Breast epithelium (tissue), 4 donors: ENCODE measurements at regions not wholly inside any gene's neighbourhood (a gene's known extent, or its start where the extent isn't known, plus 50 kb on each side); places are given as distances from the start of the nearest gene placed in this dataset.
"Not testable (repeated sequence)": the region's sequence is repeated elsewhere in the genome, so short reads cannot be mapped to it uniquely, and the experiment has no call there.

Source experiments
- DNase-seq, 2 donors: peaks; one replicate each; pipeline ENCODE4 v3.0.0-alpha.2; 2019; ENCODE audit warnings: low spot score in 2 of 2
- H3K27ac ChIP-seq, 2 donors: fragments of 200-600 bp; sonication (generic) in 1 of 2; one replicate each; pipeline ENCODE4 v1.5.1; 2016 to 2019; ENCODE audit warnings: mild to moderate bottlenecking in 1 of 2
- H3K27me3 ChIP-seq, 2 donors: fragments of 200-600 bp; sonication (generic) in 1 of 2; one replicate each; pipeline versions ENCODE4 v1.5.1 to v1.6.0; 2017 to 2019; ENCODE audit warnings: control low read depth in 1 of 2, mild to moderate bottlenecking in 1 of 2
- H3K36me3 ChIP-seq: fragments of 200-600 bp; one replicate; pipeline ENCODE4 v1.5.1; 2019
- H3K4me1 ChIP-seq, 2 donors: fragments of 200-600 bp; sonication (generic); one replicate each; pipeline ENCODE4 v1.5.1; 2016 to 2019; ENCODE audit warnings: control low read depth in 1 of 2
- H3K4me3 ChIP-seq, 3 donors: fragments of 200-600 bp; sonication (generic); 1 replicate in 2 of 3; 2 replicates in 1 of 3; pipeline ENCODE4 v1.5.1; 2016 to 2019; ENCODE audit warnings: mild to moderate bottlenecking in 3 of 3, moderate library complexity in 2 of 3
- H3K9me3 ChIP-seq, 2 donors: fragments of 200-600 bp; sonication (generic) in 1 of 2; one replicate each; pipeline ENCODE4 v1.5.1; 2016 to 2019; ENCODE audit warnings: control low read depth in 1 of 2
- CTCF ChIP-seq, 3 donors: fragments of 450-650 bp; IDR thresholded peaks; one replicate each; pipeline ENCODE4 v1.5.1; 2016 to 2017; ENCODE audit warnings: antibody characterized with exemption in 3 of 3, mild to moderate bottlenecking in 3 of 3, moderate library complexity in 3 of 3
- POLR2A ChIP-seq: fragments of 450-650 bp; IDR thresholded peaks from one replicate; pipeline ENCODE4 v1.6.1; 2016; ENCODE audit warnings: antibody characterized with exemption, mild to moderate bottlenecking, moderate library complexity
- POLR2AphosphoS5 ChIP-seq, 3 donors: sonication (generic); formaldehyde crosslinking; IDR thresholded peaks; one replicate each; pipeline ENCODE4 v1.6.1; 2017; ENCODE audit warnings: antibody characterized with exemption in 3 of 3
- intact Hi-C: fragments of 100-400 bp; cut with DNase I; formaldehyde crosslinking; loops from one replicate; pipeline ENCODE4 v1.15.1; 2023; ENCODE audit warnings: low total_unique reads

DNA sequence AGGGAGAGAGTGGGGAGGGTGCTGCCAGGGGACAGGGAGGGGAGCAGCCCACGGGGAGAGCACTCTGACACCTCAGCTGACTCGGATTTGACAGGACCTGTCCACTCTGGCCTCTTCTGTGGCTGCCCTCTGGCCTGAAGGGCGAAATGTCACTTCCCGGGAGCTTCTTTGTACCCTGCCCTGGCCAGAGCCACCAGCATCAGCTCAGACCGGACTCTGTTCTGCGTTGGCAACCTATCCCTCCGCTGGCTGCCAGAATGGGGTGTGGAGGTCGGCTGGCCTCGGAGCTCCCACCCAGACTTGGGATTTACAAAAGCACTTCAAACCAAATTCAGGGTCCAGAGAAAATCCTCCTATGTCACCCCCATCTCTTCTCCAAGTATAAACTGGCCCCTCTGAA lies 336.7 kb upstream of the FRG2C start:
- no peaks in the 10 kb centered on the region for H3K9me3 ChIP-seq
- H3K4me1 ChIP-seq: no peaks in the 10 kb centered on the region

GRCh38 chr3:75329476-75330097 lies 334.5 kb upstream of the FRG2C start:
- Histone ChIP-seq H3K4me1 (no peaks in the 10 kb centered on the region), H3K27ac (no peak overlapping the region), H3K36me3 (no peaks in the 10 kb centered on the region), H3K4me3 (no peak overlapping the region), H3K27me3 (no peaks in the 10 kb centered on the region), H3K9me3 (no peaks in the 10 kb centered on the region)
- no peak for TF ChIP-seq POLR2AphosphoS5 (IDR thresholded peaks at IDR 0.05)
- TF ChIP-seq CTCF (IDR thresholded peaks at IDR 0.05): no peak
- TF ChIP-seq POLR2A: no peak
- no peak for DNase-seq
- intact Hi-C loops: no loop called here

More for the DNA sequence above, 336.7 kb upstream of the FRG2C start:
- intact Hi-C loops: no loop called here
- Histone ChIP-seq H3K27me3 (no peaks in the 10 kb centered on the region), H3K27ac (no peak overlapping the region), H3K36me3 (no peaks in the 10 kb centered on the region), H3K4me3 (no peak overlapping the region)
- DNase-seq: no peak
- TF ChIP-seq POLR2A (no peak), POLR2AphosphoS5 (IDR thresholded peaks at IDR 0.05) (no peak), CTCF (IDR thresholded peaks at IDR 0.05) (no peak)

- H3K4me1 ChIP-seq, intact Hi-C loops, H3K27me3 ChIP-seq, H3K9me3 ChIP-seq, H3K4me3 ChIP-seq, H3K27ac ChIP-seq, DNase-seq, H3K36me3 ChIP-seq: not testable (repeated sequence)
These were observed 333.7 kb upstream of the FRG2C start for GRCh38 chr3:75330446-75330845.

GRCh38 chr3:75332090-75332489 lies 332.0 kb upstream of the FRG2C start:
- peak overlapping the region in 1 of 2 donors; percentile 68 for H3K27ac ChIP-seq
- H3K36me3 ChIP-seq, DNase-seq, H3K4me1 ChIP-seq, H3K9me3 ChIP-seq, H3K4me3 ChIP-seq, intact Hi-C loops, H3K27me3 ChIP-seq: not testable (repeated sequence)

GRCh38 chr3:75332794-75333193 lies 331.3 kb upstream of the FRG2C start:
- TF ChIP-seq POLR2AphosphoS5 (IDR thresholded peaks at IDR 0.05) (no peak), CTCF (IDR thresholded peaks at IDR 0.05) (no peak)
- Histone ChIP-seq H3K27ac (peak overlapping the region in 1 of 2 donors; percentile 68), H3K4me1 (no peaks in the 10 kb centered on the region), H3K27me3 (no peaks in the 10 kb centered on the region), H3K4me3 (no peak overlapping the region), H3K9me3 (no peaks in the 10 kb centered on the region), H3K36me3 (no peaks in the 10 kb centered on the region)
- no peak for DNase-seq
- intact Hi-C loops: no loop called here

DNA sequence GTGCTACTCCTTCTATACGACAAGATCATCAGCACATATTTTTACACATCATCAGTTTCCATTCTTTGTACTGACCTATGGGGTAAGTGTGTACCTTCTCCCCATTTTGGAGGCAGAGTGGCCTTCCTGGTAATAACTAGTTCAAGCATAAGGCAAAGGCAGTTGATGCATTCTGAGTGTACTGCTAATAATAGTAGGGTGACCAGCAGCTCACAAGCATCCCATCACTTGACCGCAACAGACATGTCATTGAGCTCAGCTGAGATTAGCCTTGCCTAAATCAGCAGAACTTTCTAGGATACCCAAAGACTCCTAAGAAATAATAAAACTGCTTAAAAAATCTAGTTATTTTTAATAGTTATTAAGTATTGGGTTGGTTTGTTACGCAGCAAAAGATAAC lies 329.8 kb upstream of the FRG2C start:
- Histone ChIP-seq H3K4me3 (no peak overlapping the region), H3K27me3 (no peaks in the 10 kb centered on the region), H3K4me1 (no peaks in the 10 kb centered on the region), H3K36me3 (no peaks in the 10 kb centered on the region), H3K9me3 (no peaks in the 10 kb centered on the region), H3K27ac (no peak overlapping the region)
- intact Hi-C loops: no loop called here
- DNase-seq: no peak
- TF ChIP-seq POLR2A: no peak
- no peak for TF ChIP-seq CTCF (IDR thresholded peaks at IDR 0.05)
- no peak for TF ChIP-seq POLR2AphosphoS5 (IDR thresholded peaks at IDR 0.05)
